HUES48 (cell line): ENCODE measurements at regions not wholly inside any gene's neighbourhood (a gene's known extent, or its start where the extent isn't known, plus 50 kb on each side); places are given as distances from the start of the nearest gene placed in this dataset.

ENCODE experiments used
- H3K27ac ChIP-seq: one replicate; pipeline ENCODE4 v1.7.0; 2013; ENCODE audit warnings: low read depth, low read length, inconsistent platforms
- H3K27me3 ChIP-seq: 2 replicates; pipeline ENCODE4 v1.6.1; 2013; ENCODE audit warnings: mild to moderate bottlenecking, low read length; ENCODE audit not compliant: control insufficient read depth, insufficient read depth
- H3K36me3 ChIP-seq: 2 replicates; pipeline ENCODE4 v1.6.1; 2013; ENCODE audit warnings: low read length; ENCODE audit not compliant: control insufficient read depth, insufficient read depth
- H3K4me1 ChIP-seq: 2 replicates; pipeline ENCODE4 v1.6.1; 2013; ENCODE audit warnings: mild to moderate bottlenecking, low read length; ENCODE audit not compliant: control insufficient read depth, insufficient read depth
- H3K4me3 ChIP-seq: 2 replicates; pipeline ENCODE4 v1.5.1; 2013; ENCODE audit warnings: mild to moderate bottlenecking, low read depth, low read length
- H3K9ac ChIP-seq: 2 replicates; pipeline ENCODE4 v1.6.1; 2013; ENCODE audit warnings: mild to moderate bottlenecking, low read depth, low read length, moderate library complexity
- H3K9me3 ChIP-seq: 2 replicates; pipeline ENCODE4 v1.6.1; 2013; ENCODE audit warnings: low read length; ENCODE audit not compliant: control insufficient read depth, insufficient read depth

- peaks cover 12% of the 10 kb centered on the region for H3K4me1 ChIP-seq
- no peak overlapping the region for H3K9ac ChIP-seq
- no peak overlapping the region for H3K4me3 ChIP-seq
- no peaks in the 10 kb centered on the region for H3K36me3 ChIP-seq
- no peaks in the 10 kb centered on the region for H3K9me3 ChIP-seq
- H3K27me3 ChIP-seq, result no peaks in the 10 kb centered on the region
- H3K27ac ChIP-seq, result peak overlapping the region; percentile 25
Measured at GRCh38 chr10:110407301-110408170, 90.2 kb upstream of the DUSP5 start.

- Histone ChIP-seq H3K4me1 (peaks cover 12% of the 10 kb centered on the region), H3K36me3 (no peaks in the 10 kb centered on the region), H3K4me3 (no peak overlapping the region), H3K9me3 (no peaks in the 10 kb centered on the region), H3K27ac (peak overlapping the region; percentile 25), H3K27me3 (no peaks in the 10 kb centered on the region), H3K9ac (no peak overlapping the region)
Measured at GRCh38 chr10:110408203-110408871, 89.4 kb upstream of the DUSP5 start.

GRCh38 chr10:110408943-110409342, 88.8 kb upstream of the DUSP5 start:
- no peak overlapping the region for H3K4me3 ChIP-seq
- H3K4me1 ChIP-seq, result peaks cover 12% of the 10 kb centered on the region
- no peak overlapping the region for H3K27ac ChIP-seq
- no peaks in the 10 kb centered on the region for H3K9me3 ChIP-seq
- H3K9ac ChIP-seq, result no peak overlapping the region
- no peaks in the 10 kb centered on the region for H3K27me3 ChIP-seq
- H3K36me3 ChIP-seq, result no peaks in the 10 kb centered on the region

- H3K9ac ChIP-seq, result no peak overlapping the region
- H3K9me3 ChIP-seq, result no peaks in the 10 kb centered on the region
- H3K27me3 ChIP-seq, result no peaks in the 10 kb centered on the region
- peaks cover 12% of the 10 kb centered on the region for H3K4me1 ChIP-seq
- no peaks in the 10 kb centered on the region for H3K36me3 ChIP-seq
- no peak overlapping the region for H3K4me3 ChIP-seq
- H3K27ac ChIP-seq, result no peak overlapping the region
Measured at GRCh38 chr10:110409488-110409887, 88.2 kb upstream of the DUSP5 start.

GRCh38 chr10:110409926-110410325, 87.8 kb upstream of the DUSP5 start:
- H3K4me3 ChIP-seq, result no peak overlapping the region
- no peaks in the 10 kb centered on the region for H3K9me3 ChIP-seq
- no peaks in the 10 kb centered on the region for H3K27me3 ChIP-seq
- H3K9ac ChIP-seq, result no peak overlapping the region
- no peaks in the 10 kb centered on the region for H3K36me3 ChIP-seq
- H3K27ac ChIP-seq, result no peak overlapping the region
- H3K4me1 ChIP-seq, result peaks cover 12% of the 10 kb centered on the region

GRCh38 chr10:110410329-110411046, 87.2 kb upstream of the DUSP5 start:
- H3K9ac ChIP-seq, result no peak overlapping the region
- no peaks in the 10 kb centered on the region for H3K27me3 ChIP-seq
- no peak overlapping the region for H3K4me3 ChIP-seq
- peaks cover 12% of the 10 kb centered on the region for H3K4me1 ChIP-seq
- H3K9me3 ChIP-seq, result no peaks in the 10 kb centered on the region
- no peak overlapping the region for H3K27ac ChIP-seq
- no peaks in the 10 kb centered on the region for H3K36me3 ChIP-seq

GRCh38 chr10:110411047-110411410, 86.7 kb upstream of the DUSP5 start:
- Histone ChIP-seq H3K36me3 (no peaks in the 10 kb centered on the region), H3K9ac (no peak overlapping the region), H3K9me3 (no peaks in the 10 kb centered on the region), H3K27me3 (no peaks in the 10 kb centered on the region), H3K27ac (no peak overlapping the region), H3K4me3 (no peak overlapping the region), H3K4me1 (peaks cover 12% of the 10 kb centered on the region)

GRCh38 chr10:110413049-110413783, 84.5 kb upstream of the DUSP5 start:
- no peak overlapping the region for H3K9ac ChIP-seq
- H3K27ac ChIP-seq, result no peak overlapping the region
- no peak overlapping the region for H3K4me3 ChIP-seq
- H3K27me3 ChIP-seq, result no peaks in the 10 kb centered on the region
- H3K4me1 ChIP-seq, result peaks cover 2% of the 10 kb centered on the region; the same call in 1 of the 2 replicates
- H3K36me3 ChIP-seq, result no peaks in the 10 kb centered on the region
- no peaks in the 10 kb centered on the region for H3K9me3 ChIP-seq

- H3K36me3 ChIP-seq, result no peaks in the 10 kb centered on the region
- H3K4me1 ChIP-seq, result no peaks in the 10 kb centered on the region
- no peaks in the 10 kb centered on the region for H3K9me3 ChIP-seq
- no peak overlapping the region for H3K27ac ChIP-seq
- H3K4me3 ChIP-seq, result no peak overlapping the region
- no peak overlapping the region for H3K9ac ChIP-seq
- no peaks in the 10 kb centered on the region for H3K27me3 ChIP-seq
Measured at GRCh38 chr10:110413903-110414547, 83.7 kb upstream of the DUSP5 start.

- H3K4me3 ChIP-seq, result no peak overlapping the region
- H3K9ac ChIP-seq, result no peak overlapping the region
- H3K4me1 ChIP-seq, result no peaks in the 10 kb centered on the region
- no peak overlapping the region for H3K27ac ChIP-seq
- no peaks in the 10 kb centered on the region for H3K9me3 ChIP-seq
- no peaks in the 10 kb centered on the region for H3K27me3 ChIP-seq
- no peaks in the 10 kb centered on the region for H3K36me3 ChIP-seq
Measured at GRCh38 chr10:110414548-110415309, 83.0 kb upstream of the DUSP5 start.
